GM19463 (cell line): ENCODE measurements at regions not wholly inside any gene's neighbourhood (a gene's known extent, or its start where the extent isn't known, plus 50 kb on each side); places are given as distances from the start of the nearest gene placed in this dataset.

Source experiments
- ATAC-seq: cut with Tn5 transposase; IDR thresholded peaks from one replicate; pipeline ENCODE4 v1.9.1; 2021; ENCODE audit warnings: mild to moderate bottlenecking, moderate library complexity; ENCODE audit not compliant: unreplicated experiment

DNA sequence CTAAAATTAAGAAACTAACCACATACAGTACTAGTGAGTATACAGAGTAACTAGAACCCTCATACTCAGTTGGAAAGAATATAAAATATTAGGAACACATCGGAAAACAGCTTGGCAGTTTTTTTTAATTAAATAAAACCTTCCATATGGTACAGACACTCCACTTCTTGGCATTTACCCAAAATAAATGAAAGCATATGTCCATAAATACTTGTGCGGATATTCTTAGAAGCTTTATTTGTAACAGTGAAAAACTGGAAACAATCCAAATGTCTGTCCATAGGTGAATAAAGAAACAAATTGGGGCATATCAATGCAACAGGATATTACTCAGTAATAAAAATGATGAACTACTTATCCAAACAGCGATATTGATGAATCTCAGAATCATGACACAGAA lies 410.0 kb downstream of the HTR7 start:
- ATAC-seq = no peak

GRCh38 chr10:90450797-90451196 lies 407.0 kb downstream of the HTR7 start:
- ATAC-seq = no peak

GRCh38 chr10:90451283-90451682 lies 406.6 kb downstream of the HTR7 start:
- no peak for ATAC-seq

GRCh38 chr10:90458054-90458453 lies 399.8 kb downstream of the HTR7 start:
- ATAC-seq = no peak

- ATAC-seq = no peak
These were observed 399.3 kb downstream of the HTR7 start for GRCh38 chr10:90458571-90458970.

DNA sequence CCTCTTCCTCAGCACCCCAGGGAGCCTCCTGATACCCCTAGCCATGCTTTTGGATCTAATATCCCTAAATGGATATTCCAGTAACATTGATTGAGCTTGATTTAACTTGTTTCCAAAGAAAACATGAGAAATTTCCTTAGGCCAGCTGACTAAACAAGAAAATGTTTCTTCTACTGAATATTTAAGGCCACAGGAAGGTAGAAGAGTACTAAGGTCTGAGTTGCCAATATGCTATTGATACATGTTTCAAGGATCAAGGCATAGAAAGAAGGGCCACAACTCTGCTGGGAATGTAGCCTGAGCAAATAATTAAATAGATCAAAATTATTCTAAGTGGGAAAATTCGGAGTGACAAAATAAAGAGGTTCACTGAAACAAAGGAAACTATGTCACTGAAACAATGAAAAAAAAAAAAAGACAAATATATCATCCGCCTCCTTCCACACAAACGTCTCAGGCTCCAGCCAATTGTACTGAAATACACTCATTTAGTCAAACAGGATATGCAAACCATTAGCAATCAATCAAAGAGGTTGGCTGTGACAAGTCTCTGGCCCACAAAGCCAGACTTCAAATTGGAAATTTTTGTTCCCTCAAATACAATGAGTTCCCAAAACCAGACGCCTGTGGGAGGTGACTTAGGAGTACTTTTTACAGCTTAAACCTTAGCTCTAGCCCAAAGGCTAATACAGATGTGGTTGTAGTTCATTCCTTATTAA lies 396.2 kb downstream of the HTR7 start:
- ATAC-seq = no peak

DNA sequence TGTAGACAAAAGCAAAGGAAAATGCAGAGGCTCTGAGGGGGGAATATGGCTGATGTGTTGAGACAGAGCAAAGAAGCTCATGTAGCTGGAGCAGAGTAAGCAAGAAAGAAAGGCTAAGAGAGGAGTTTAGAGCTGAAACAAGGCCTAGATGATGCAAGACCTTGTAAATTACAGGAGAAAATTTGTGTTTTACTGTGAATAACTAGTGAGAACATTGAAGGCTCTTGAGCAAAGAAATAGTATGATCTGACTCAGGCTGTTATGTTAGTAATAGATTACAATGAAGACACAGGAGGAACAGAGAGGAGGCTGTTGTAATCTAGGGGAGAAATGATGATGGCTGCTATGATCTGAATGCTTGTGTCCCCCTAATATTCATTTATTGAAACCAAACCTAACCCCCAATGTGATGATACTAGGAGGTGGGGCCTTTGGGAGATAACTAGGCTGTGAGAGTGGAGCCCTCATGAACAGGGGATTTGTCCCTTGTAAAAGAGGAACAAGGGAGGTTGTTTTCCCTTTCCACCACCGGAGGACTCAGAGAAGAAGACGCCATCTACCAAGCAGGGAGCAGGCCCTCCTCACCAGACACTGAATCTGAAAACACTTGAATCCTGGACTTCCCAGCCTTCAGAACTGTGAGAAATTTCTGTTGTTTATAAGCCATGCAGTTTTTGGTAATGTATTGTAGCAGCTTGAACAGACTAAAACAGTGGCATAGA lies 394.9 kb downstream of the HTR7 start:
- ATAC-seq = no peak

DNA sequence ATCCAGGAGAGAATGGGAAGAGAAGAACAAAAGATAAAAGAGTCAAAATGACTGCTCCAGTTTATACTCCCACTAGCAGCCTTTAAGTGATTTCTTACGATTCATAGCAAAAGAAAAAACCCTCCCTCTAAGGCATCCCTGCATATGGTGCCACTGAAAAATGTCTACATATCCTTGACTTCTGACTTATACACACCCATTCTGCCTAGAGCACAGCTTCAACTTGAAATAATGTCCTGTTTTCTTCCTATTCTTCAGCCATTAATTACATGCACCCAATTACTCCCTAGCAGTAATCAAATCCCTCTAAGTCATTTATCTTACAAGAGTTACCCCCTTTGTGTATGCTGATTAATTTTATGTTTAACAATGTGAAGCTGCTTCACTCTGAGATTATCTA lies 393.5 kb downstream of the HTR7 start:
- ATAC-seq = no peak

- no peak for ATAC-seq
These were observed 386.9 kb downstream of the HTR7 start for GRCh38 chr10:90470966-90471365.

GRCh38 chr10:90480466-90480865 lies 377.4 kb downstream of the HTR7 start:
- ATAC-seq = no peak

DNA sequence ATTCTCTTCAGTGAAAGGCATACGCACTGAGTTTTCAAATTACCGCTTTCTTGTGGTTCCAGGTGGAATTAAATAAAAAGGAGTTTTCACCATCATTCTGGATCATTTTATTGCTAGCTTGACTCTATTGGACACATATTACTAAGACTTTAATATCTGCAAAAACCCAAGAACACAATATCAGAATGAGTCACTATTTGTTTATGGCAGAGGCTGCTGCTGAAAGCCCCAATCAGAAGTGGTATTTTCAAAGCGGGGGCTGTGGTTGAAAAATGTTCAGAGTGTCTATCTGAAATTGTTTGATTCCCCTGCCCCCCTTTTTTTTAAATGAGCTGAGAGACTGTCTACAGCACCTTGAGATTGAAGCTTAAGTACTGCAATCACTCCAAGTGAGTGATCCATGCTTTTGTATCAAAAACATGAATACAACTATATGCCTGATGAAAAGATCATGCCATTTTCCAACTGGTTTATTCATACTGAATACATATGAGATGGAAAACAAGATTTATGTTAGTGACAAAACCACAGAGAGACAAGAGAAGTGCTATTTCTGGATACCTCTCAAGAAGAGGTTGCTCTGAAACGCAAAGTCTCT lies 376.4 kb downstream of the HTR7 start:
- no peak for ATAC-seq

- ATAC-seq = no peak
These were observed 373.3 kb downstream of the HTR7 start for GRCh38 chr10:90484518-90484917.

DNA sequence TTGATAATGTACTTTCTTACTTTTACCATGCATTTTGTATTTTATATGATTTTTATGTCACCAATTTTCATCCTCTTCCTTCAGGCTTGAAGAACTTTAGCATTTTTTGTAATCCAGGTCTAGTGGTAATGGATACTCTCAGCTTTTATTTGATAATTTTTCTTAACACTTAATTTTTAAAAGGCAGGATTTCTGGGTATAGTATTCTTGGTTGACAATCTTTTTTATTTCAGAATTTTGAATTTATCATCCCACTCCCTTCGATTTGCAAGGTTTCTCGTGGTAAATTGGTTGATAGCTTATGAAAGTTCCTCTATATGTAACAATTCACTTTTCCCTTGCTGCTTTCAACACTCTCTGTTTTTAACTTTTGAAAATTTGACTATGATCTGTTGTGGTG lies 363.7 kb downstream of the HTR7 start:
- no peak for ATAC-seq

- no peak for ATAC-seq
These were observed 353.7 kb downstream of the HTR7 start for GRCh38 chr10:90504172-90504571.

- no peak for ATAC-seq
These were observed 331.1 kb downstream of the HTR7 start for GRCh38 chr10:90526721-90527120.

DNA sequence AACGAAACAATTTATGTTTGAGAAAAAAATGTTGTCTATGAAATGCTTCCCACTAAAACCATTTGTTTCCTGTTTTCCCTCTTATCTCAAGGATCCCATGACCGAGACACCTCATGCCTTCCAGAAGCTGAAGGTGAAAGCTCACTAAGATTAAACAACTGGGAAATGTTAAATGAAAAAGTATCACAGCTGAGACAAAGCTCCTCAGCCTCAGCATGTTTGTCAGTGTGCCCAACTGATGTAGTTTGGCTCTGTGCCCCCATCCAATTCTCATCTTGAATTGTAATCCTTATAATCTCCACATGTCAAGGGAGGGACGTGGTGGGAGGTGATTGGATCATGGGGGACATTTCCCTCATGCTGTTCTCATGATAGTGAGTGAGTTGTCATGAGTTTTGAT lies 327.3 kb downstream of the HTR7 start:
- no peak for ATAC-seq

GRCh38 chr10:90557385-90557784 lies 300.5 kb downstream of the HTR7 start:
- ATAC-seq = no peak

DNA sequence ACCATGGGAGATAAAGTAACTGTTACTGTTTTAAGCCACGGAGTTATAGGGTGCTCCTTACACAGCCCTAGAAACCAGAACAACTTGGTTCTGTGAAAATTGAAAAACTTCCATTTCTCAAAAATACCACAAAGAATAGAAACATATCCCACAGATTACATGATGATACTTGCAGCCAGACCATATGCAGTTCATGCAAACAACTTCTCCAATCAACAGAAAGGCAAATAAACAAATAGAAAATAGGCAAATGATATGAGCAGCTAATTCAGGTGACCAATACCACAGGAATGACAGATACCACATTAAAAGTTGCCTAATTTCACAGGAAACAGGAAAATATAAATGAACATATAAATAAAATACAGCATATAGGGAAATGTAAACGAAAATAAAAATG lies 297.5 kb downstream of the HTR7 start:
- no peak for ATAC-seq

DNA sequence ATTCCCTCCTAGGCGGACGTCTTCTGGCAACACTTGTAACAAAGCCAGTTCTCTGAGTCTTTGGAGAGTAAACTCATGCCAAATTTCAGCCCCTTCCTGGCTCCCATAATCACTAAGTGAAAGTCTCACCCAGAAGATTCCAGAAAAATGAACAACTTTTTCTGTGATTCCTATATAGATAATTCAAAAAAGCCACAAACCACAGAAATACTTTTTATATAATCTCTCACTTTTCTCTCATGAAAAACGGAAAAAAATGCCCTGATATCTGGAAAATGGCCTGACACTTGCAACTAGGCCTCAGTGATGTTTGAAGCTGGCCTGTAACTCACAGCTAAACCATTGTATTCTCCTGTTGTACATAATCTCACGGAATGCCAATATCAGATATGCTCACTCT lies 296.2 kb downstream of the HTR7 start:
- ATAC-seq = no peak

DNA sequence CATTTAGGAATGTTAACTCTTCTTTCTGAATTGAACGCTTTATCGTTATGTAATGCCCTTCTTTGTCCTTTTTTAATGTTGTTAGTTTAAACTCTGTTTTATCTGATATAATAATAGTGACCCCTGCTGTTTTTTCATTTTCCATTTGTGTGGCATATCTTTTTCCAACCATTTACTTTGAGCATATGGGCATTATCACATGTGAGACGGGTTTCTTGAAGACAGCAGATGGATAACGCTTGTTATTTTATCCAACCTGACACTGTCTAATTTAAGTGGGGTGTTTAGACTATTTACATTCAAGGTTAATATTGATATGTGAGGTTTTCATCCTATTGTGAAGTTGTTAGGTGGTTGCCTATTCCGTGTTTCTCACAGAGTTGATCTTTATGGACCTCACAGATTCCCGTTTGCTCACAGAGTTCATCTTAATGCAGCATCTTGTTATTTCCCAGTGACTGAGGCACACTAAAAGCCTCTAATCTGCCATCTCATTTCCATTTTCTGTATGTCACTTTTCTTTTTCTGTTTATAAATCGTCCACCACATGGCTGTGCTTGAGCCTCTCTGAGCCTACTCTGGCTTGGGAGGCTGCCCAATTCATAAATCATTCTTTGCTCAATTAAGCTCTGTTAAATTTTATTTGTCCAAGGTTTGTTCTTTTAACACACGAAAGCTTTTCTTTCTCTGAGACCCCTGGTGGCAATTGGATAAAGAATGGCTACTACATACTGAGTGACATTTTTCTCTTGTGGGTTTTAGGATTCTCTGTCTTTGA lies 286.2 kb downstream of the HTR7 start:
- ATAC-seq = no peak

- no peak for ATAC-seq
These were observed 282.7 kb downstream of the HTR7 start for GRCh38 chr10:90575125-90575524.

DNA sequence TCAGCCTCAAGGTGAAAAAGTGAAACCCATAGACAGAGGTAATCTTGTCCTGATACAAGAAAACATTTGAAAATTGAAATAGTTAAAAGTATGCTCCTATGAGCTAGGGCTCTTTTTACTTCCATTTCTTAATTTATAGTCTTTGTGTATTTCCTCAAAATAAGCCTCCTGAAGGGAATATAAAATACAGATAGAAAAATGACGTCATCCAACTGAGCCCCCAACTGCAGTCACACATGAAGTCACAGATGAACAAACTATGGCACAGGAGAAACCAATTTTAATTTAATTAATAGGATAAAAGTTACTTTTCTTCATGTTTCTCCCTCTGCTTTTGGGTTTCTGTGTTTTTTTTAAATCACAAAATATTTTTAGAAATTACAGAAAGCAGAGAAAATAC lies 280.3 kb downstream of the HTR7 start:
- ATAC-seq = no peak
